Panc1 (cell line): ENCODE measurements at regions not wholly inside any gene's neighbourhood (a gene's known extent, or its start where the extent isn't known, plus 50 kb on each side); places are given as distances from the start of the nearest gene placed in this dataset.

Experiments used
- ATAC-seq: fragments of 200-7000 bp; cut with Tn5 transposase; 2 replicates; pipeline ENCODE4 v1.9.1; 2020; ENCODE audit warnings: mild to moderate bottlenecking, moderate library complexity
- BruUV-seq: library from RNA; stranded (reverse); fragments of 400-500 nt; replicated peaks from 2 replicates; lab custom pipeline; 2021; lab: Mats Ljungman, UMichigan
- CTCF ChIA-PET: fragments of 300-600 bp; sonication (Branson Sonifier 250); formaldehyde crosslinking; loops from one replicate; lab custom pipeline; 2022; ENCODE audit warnings: antibody characterized with exemption; lab: Charles Lee
- POLR2A ChIA-PET: fragments of 300-600 bp; sonication (Branson Sonifier 250); formaldehyde crosslinking; loops from one replicate; lab custom pipeline; 2022; ENCODE audit warnings: antibody characterized with exemption; lab: Charles Lee
- DNase-seq: peaks from one replicate; pipeline ENCODE4 v3.0.0-alpha.2; 2010; ENCODE audit warnings: low read depth, low spot score
- H3K27ac ChIP-seq: 2 replicates; pipeline ENCODE4 v1.5.1; 2011; ENCODE audit warnings: mild to moderate bottlenecking, low read length, inconsistent platforms
- H3K27me3 ChIP-seq: fragments of 200-500 bp; sonication (Bioruptor generic); 2 replicates; pipeline ENCODE4 v1.6.0; 2014; ENCODE audit warnings: low read length, inconsistent platforms; ENCODE audit not compliant: control insufficient read depth, insufficient read depth
- H3K36me3 ChIP-seq: fragments of 200-500 bp; sonication (Bioruptor generic); 2 replicates; pipeline ENCODE4 v1.5.1; 2014; ENCODE audit warnings: inconsistent platforms, mild to moderate bottlenecking, low read length, moderate library complexity; ENCODE audit not compliant: control insufficient read depth, insufficient read depth
- H3K4me1 ChIP-seq: 2 replicates; pipeline ENCODE4 v1.5.1; 2011; ENCODE audit warnings: inconsistent platforms, mild to moderate bottlenecking, low read length, moderate library complexity; ENCODE audit not compliant: control insufficient read depth, insufficient read depth
- H3K4me3 ChIP-seq, 2 experiments: 2 replicates each; pipeline ENCODE4 v1.5.1; 2011 to 2012; ENCODE audit warnings: low read depth in 2 of 2, low read length in 2 of 2, mild to moderate bottlenecking in 2 of 2, inconsistent platforms in 1 of 2, moderate library complexity in 1 of 2
- H3K9me3 ChIP-seq: fragments of 200-500 bp; sonication (Bioruptor generic); 2 replicates; pipeline ENCODE4 v1.5.1; 2014; ENCODE audit warnings: low read depth, mild to moderate bottlenecking, inconsistent platforms, low read length, moderate library complexity; ENCODE audit not compliant: control insufficient read depth, insufficient read depth
- POLR2AphosphoS5 ChIP-seq: IDR thresholded peaks from 2 replicates; pipeline ENCODE4 v1.6.1; 2012; ENCODE audit warnings: mild to moderate bottlenecking, low read depth, low read length, moderate library complexity
- SIN3A ChIP-seq: IDR thresholded peaks from 2 replicates; pipeline ENCODE4 v1.6.1; 2012; ENCODE audit warnings: low read depth, mild to moderate bottlenecking, low read length, moderate library complexity, borderline replicate concordance; ENCODE audit not compliant: insufficient read depth
- TCF7L2 ChIP-seq: IDR thresholded peaks from 2 replicates; pipeline ENCODE4 v1.6.1; 2011; ENCODE audit warnings: mild to moderate bottlenecking, low read depth, low read length, inconsistent platforms
- in situ Hi-C: cut with HindIII; loops from 2 replicates; pipeline ENCODE4 v1.10.0; 2016; ENCODE audit warnings: low sequenced_read_pairs, low pct_unique_long_range_greater_than_20kb
- intact Hi-C: fragments of 100-400 bp; cut with micrococcal nuclease; formaldehyde crosslinking; loops from one replicate; pipeline ENCODE4 v1.10.0; 2022; ENCODE audit not compliant: unreplicated experiment
- TF ChIP-seq, protein P1 (sequence below), 2 experiments: IDR thresholded peaks; 2 replicates each; pipeline ENCODE4 v1.6.1; 2011 to 2012; ENCODE audit warnings: low read depth in 2 of 2, control low read depth in 1 of 2, low read length in 1 of 2, mild to moderate bottlenecking in 1 of 2, moderate library complexity in 1 of 2; ENCODE audit not compliant: insufficient read depth in 1 of 2
- TF ChIP-seq, protein P2 (sequence below): fragments of 450-650 bp; IDR thresholded peaks from 2 replicates; pipeline ENCODE4 v1.5.1; 2017; ENCODE audit warnings: mild to moderate bottlenecking

DNA sequence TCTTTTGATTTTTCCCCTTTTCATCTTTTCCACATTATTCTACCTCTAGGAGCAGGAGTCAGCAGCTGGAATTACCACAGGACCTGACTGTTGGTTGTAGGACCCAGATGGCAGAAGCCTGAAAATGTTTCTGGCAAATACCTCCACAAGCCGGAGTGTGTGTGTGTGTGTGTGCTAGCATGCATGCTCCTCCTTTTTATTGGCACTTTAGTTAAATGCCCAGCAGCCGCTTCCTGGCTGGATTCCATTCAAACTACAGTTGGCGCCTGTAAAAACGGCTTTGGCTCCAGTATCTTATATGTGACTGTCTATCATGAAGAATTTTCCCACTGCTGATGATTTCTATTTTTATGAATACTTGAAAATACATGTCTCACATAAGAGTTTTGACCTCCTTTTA lies 319.7 kb upstream of the SP4 start:
- no peaks in the 10 kb centered on the region for H3K4me1 ChIP-seq
- in situ Hi-C loops (no loop called here), intact Hi-C loops (loop anchor here (1.0 kb wide), 1 partner anchor 22 kb away; no protein-coding TSS in a partner anchor)
- no peak overlapping the region for H3K27ac ChIP-seq
- DNase-seq (no peak), ATAC-seq (no peak)
- H3K9me3 ChIP-seq = no peaks in the 10 kb centered on the region
- ChIA-PET CTCF (no interaction called here), POLR2A (no interaction called here)
- H3K4me3 ChIP-seq = no peak overlapping the region
- no peaks in the 10 kb centered on the region for H3K27me3 ChIP-seq
- no peaks in the 10 kb centered on the region for H3K36me3 ChIP-seq
- BruUV-seq = no TSS peak
- TF ChIP-seq TCF7L2 (no peak), POLR2AphosphoS5 (no peak), SIN3A (no peak)
- TF ChIP-seq, protein P1, sequence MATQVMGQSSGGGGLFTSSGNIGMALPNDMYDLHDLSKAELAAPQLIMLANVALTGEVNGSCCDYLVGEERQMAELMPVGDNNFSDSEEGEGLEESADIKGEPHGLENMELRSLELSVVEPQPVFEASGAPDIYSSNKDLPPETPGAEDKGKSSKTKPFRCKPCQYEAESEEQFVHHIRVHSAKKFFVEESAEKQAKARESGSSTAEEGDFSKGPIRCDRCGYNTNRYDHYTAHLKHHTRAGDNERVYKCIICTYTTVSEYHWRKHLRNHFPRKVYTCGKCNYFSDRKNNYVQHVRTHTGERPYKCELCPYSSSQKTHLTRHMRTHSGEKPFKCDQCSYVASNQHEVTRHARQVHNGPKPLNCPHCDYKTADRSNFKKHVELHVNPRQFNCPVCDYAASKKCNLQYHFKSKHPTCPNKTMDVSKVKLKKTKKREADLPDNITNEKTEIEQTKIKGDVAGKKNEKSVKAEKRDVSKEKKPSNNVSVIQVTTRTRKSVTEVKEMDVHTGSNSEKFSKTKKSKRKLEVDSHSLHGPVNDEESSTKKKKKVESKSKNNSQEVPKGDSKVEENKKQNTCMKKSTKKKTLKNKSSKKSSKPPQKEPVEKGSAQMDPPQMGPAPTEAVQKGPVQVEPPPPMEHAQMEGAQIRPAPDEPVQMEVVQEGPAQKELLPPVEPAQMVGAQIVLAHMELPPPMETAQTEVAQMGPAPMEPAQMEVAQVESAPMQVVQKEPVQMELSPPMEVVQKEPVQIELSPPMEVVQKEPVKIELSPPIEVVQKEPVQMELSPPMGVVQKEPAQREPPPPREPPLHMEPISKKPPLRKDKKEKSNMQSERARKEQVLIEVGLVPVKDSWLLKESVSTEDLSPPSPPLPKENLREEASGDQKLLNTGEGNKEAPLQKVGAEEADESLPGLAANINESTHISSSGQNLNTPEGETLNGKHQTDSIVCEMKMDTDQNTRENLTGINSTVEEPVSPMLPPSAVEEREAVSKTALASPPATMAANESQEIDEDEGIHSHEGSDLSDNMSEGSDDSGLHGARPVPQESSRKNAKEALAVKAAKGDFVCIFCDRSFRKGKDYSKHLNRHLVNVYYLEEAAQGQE (IDR thresholded peaks at IDR 0.05; ENCODE audit: insufficient read depth in 1 of 2, low read depth in 2 of 2, low read length in 1 of 2) = no peak
- TF ChIP-seq, protein P2, sequence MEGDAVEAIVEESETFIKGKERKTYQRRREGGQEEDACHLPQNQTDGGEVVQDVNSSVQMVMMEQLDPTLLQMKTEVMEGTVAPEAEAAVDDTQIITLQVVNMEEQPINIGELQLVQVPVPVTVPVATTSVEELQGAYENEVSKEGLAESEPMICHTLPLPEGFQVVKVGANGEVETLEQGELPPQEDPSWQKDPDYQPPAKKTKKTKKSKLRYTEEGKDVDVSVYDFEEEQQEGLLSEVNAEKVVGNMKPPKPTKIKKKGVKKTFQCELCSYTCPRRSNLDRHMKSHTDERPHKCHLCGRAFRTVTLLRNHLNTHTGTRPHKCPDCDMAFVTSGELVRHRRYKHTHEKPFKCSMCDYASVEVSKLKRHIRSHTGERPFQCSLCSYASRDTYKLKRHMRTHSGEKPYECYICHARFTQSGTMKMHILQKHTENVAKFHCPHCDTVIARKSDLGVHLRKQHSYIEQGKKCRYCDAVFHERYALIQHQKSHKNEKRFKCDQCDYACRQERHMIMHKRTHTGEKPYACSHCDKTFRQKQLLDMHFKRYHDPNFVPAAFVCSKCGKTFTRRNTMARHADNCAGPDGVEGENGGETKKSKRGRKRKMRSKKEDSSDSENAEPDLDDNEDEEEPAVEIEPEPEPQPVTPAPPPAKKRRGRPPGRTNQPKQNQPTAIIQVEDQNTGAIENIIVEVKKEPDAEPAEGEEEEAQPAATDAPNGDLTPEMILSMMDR = no peak

DNA sequence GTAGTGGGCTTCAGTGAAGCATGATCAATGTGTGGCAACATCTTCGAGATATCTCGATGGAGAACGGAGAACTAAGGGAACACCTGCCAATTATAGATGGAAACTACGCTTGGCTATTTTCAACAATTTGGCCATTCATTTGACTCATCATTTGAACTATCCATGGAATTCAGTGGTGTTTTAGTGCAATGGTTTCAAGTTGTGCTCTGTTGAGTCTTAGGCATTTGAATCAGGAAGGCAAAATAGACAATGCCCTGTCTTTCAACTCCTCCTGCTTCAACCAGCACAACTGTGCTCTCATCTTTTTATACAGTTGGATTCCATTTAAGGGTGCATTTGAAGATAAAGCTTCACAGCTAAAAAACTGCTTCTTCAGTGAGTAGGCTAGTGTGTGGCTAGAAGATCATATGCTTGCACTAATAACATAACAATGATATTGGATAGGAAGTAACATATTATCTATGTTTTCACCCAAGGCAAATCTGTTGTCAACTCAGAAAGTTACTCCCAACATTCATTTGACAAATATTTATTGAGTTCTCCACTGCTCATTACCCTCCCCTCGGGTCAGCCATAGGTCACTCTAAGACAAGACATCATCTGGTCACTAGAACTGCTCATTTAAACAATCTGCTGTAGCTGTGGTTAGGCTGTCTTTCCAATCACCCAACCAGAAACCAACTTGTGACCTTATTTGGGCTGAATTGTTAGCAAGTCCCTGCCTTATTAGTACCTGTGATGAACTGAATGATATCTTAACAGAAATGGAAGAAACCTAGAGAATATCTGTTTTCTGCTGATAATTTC lies 314.1 kb upstream of the SP4 start:
- no TSS peak for BruUV-seq
- DNase-seq = no peak
- Histone ChIP-seq H3K4me3 (no peak overlapping the region), H3K27ac (no peak overlapping the region), H3K9me3 (no peaks in the 10 kb centered on the region), H3K4me1 (no peaks in the 10 kb centered on the region), H3K36me3 (no peaks in the 10 kb centered on the region), H3K27me3 (no peaks in the 10 kb centered on the region)
- ATAC-seq = no peak
- ChIA-PET CTCF (no interaction called here), POLR2A (no interaction called here)
- TF ChIP-seq, protein P1 (IDR thresholded peaks at IDR 0.05; ENCODE audit: insufficient read depth in 1 of 2, low read depth in 2 of 2, low read length in 1 of 2) = no peak
- TF ChIP-seq SIN3A = no peak
- TF ChIP-seq, protein P2 = no peak
- no peak for TF ChIP-seq TCF7L2
- no peak for TF ChIP-seq POLR2AphosphoS5
- in situ Hi-C loops = no loop called here
- intact Hi-C loops = no loop called here
